HEK293T (cell line): ENCODE measurements at regions not wholly inside any gene's neighbourhood (a gene's known extent, or its start where the extent isn't known, plus 50 kb on each side); places are given as distances from the start of the nearest gene placed in this dataset.

Source experiments
- CTCF ChIA-PET: fragments of 350-600 bp; formaldehyde crosslinking; extraction: SDS; loops from one replicate; lab custom pipeline; 2021; ENCODE audit warnings: antibody characterized with exemption, inconsistent platforms; lab: Yijun Ruan, JAX
- POLR2A ChIA-PET: fragments of 350-600 bp; formaldehyde crosslinking; extraction: SDS; loops from one replicate; lab custom pipeline; 2020; ENCODE audit warnings: antibody characterized with exemption, inconsistent platforms; lab: Yijun Ruan, JAX
- DNase-seq: peaks from one replicate; pipeline ENCODE4 v3.0.0; 2012; ENCODE audit warnings: mixed read lengths; ENCODE audit errors: extremely low spot score
- ARNT ChIP-seq: fragments of 450-650 bp; IDR thresholded peaks from 2 replicates; pipeline ENCODE4 v1.6.1; 2017; ENCODE audit warnings: mild to moderate bottlenecking
- BHLHE40 ChIP-seq: fragments of 450-650 bp; IDR thresholded peaks from 2 replicates; pipeline ENCODE4 v1.6.1; 2016; ENCODE audit warnings: mild to moderate bottlenecking, moderate library complexity, borderline replicate concordance
- CTBP1 ChIP-seq: fragments of 450-650 bp; IDR thresholded peaks from 2 replicates; pipeline ENCODE4 v1.6.1; 2016; ENCODE audit warnings: borderline replicate concordance
- ELF4 ChIP-seq: fragments of 450-650 bp; IDR thresholded peaks from 2 replicates; pipeline ENCODE4 v1.6.1; 2017; ENCODE audit warnings: antibody characterized with exemption
- FOXA1 ChIP-seq: fragments of 450-650 bp; IDR thresholded peaks from 2 replicates; pipeline ENCODE4 v1.6.1; 2016; ENCODE audit warnings: mild to moderate bottlenecking
- FOXK2 ChIP-seq: fragments of 450-650 bp; IDR thresholded peaks from 2 replicates; pipeline ENCODE4 v1.6.1; 2016; ENCODE audit warnings: mild to moderate bottlenecking
- FOXM1 ChIP-seq: fragments of 450-650 bp; IDR thresholded peaks from 2 replicates; pipeline ENCODE4 v1.6.1; 2017; ENCODE audit warnings: mild to moderate bottlenecking, borderline replicate concordance
- HDGF ChIP-seq: fragments of 450-650 bp; IDR thresholded peaks from 2 replicates; pipeline ENCODE4 v1.6.1; 2017; ENCODE audit warnings: antibody characterized with exemption, borderline replicate concordance
- L3MBTL2 ChIP-seq: fragments of 450-650 bp; conservative IDR thresholded peaks from 2 replicates; pipeline ENCODE4 v1.6.1; 2016; ENCODE audit warnings: mild to moderate bottlenecking
- LEF1 ChIP-seq: fragments of 450-650 bp; IDR thresholded peaks from 2 replicates; pipeline ENCODE4 v1.6.1; 2017; ENCODE audit warnings: mild to moderate bottlenecking, borderline replicate concordance
- NFRKB ChIP-seq: fragments of 450-650 bp; IDR thresholded peaks from 2 replicates; pipeline ENCODE4 v1.6.1; 2016; ENCODE audit warnings: mild to moderate bottlenecking, moderate library complexity
- SP1 ChIP-seq: fragments of 450-650 bp; IDR thresholded peaks from 2 replicates; pipeline ENCODE4 v1.6.1; 2017
- SUZ12 ChIP-seq: fragments of 450-650 bp; IDR thresholded peaks from 2 replicates; pipeline ENCODE4 v1.6.1; 2016; ENCODE audit warnings: mild to moderate bottlenecking
- TARDBP ChIP-seq: fragments of 450-650 bp; IDR thresholded peaks from 2 replicates; pipeline ENCODE4 v1.6.1; 2016
- ZNF384 ChIP-seq: fragments of 450-650 bp; IDR thresholded peaks from 2 replicates; pipeline ENCODE4 v1.6.1; 2016
- TF ChIP-seq, protein P1 (sequence below): fragments of 450-650 bp; IDR thresholded peaks from 2 replicates; pipeline ENCODE4 v1.6.1; 2016

DNA sequence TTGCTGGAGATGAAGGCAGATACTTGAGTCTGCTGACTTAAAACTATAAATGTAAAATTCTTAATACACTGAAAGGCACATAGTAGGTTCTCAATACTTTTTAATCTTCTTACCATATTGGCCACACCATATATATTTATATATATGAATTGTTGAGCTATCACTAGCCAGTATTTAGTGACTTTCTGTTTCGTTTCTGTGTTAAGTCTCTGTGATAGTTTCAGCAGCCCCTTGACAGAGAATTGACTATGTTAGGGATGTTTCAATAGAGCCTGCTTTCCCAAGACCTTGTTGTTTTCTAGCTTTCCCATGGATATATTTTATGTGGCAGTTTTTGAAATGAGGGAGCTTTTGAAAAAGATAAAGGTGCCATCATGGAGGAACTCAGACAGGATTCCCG lies 206.5 kb upstream of the GOT2 start:
- no peak for DNase-seq
- POLR2A ChIA-PET = no interaction called here
- CTCF ChIA-PET = interaction anchor here (0.6 kb wide), 1 partner anchor 31 kb away, joined by 3 read pairs; no protein-coding TSS in a partner anchor
- TF ChIP-seq, protein P1, sequence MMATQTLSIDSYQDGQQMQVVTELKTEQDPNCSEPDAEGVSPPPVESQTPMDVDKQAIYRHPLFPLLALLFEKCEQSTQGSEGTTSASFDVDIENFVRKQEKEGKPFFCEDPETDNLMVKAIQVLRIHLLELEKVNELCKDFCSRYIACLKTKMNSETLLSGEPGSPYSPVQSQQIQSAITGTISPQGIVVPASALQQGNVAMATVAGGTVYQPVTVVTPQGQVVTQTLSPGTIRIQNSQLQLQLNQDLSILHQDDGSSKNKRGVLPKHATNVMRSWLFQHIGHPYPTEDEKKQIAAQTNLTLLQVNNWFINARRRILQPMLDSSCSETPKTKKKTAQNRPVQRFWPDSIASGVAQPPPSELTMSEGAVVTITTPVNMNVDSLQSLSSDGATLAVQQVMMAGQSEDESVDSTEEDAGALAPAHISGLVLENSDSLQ = no peak
- TF ChIP-seq BHLHE40 (no peak), CTBP1 (no peak), ZNF384 (no peak)

DNA sequence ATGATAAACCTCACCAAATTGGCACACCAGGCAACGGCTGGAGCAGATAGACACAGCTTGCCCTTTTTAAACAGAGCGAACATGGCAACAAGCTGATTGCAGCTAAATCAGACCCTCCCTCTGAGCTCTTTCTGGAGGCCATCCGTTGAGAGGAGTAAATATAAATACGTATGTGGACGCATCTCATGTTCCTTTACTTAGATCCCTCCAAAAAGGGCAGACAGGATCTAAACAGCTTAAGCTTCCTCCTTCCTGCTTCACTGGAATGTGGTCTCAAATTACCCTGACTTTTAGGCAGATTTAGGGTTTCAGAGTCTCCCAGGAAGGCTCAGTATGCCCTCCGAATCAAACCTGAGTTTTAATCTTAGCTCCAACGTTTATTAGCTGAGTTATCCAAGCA lies 204.7 kb upstream of the GOT2 start:
- CTCF ChIA-PET = no interaction called here
- no peak for DNase-seq
- no peak for TF ChIP-seq L3MBTL2
- TF ChIP-seq ARNT = no peak
- no peak for TF ChIP-seq FOXA1
- no peak for TF ChIP-seq FOXK2
- no peak for TF ChIP-seq TARDBP
- TF ChIP-seq LEF1 = no peak
- no peak for TF ChIP-seq FOXM1
- no peak for TF ChIP-seq SP1
- no peak for TF ChIP-seq ELF4
- TF ChIP-seq BHLHE40 = no peak
- TF ChIP-seq NFRKB = no peak
- POLR2A ChIA-PET = no interaction called here

DNA sequence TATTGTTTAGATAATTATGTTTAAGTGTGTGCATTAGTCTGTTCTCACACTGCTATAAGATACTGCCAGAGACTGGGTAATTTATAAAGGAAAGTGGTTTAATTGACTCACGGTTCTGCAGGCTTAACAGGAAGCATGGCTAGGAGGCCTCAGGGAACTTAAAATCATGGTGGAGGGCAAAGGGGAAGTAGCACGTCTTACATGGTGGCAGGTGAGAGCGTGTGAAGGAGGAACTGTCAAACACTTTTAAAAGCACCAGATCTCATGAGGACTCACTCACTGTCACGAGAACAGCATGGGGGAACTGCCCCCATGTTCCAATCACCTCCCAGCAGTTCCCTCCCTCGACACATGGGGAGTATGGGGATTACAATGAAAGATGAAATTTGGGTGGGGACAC lies 203.5 kb upstream of the GOT2 start:
- CTCF ChIA-PET = no interaction called here

DNA sequence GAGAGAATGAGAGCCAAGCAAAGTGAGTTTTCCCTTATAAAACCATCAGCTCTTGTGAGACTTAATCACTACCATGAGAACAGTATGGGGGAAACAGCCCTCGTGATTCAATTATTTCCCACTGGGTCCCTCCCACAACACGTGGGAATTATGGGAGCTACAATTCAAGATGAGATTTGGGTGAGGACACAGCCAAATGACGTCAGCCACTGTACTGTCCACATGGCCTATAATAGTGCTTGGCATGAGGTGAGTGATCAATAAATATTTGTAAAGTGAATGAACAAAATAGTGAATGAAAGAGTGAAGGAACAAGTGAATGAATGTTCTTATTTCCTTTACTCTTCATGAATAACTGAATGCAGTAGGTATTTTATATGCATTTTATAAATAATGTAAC lies 199.1 kb upstream of the GOT2 start:
- TF ChIP-seq L3MBTL2 = no peak
- POLR2A ChIA-PET = no interaction called here
- CTCF ChIA-PET = no interaction called here
- no peak for DNase-seq

More for the DNA sequence above, 203.5 kb upstream of the GOT2 start:
- no peak for DNase-seq
- POLR2A ChIA-PET = no interaction called here
- TF ChIP-seq FOXK2 = no peak
- TF ChIP-seq LEF1 = no peak
- TF ChIP-seq FOXA1 = no peak
- TF ChIP-seq HDGF = no peak
- no peak for TF ChIP-seq TARDBP
- no peak for TF ChIP-seq SP1
- no peak for TF ChIP-seq ELF4
- no peak for TF ChIP-seq BHLHE40
- no peak for TF ChIP-seq SUZ12
- TF ChIP-seq L3MBTL2 = no peak
- TF ChIP-seq ZNF384 = no peak
- no peak for TF ChIP-seq FOXM1
- no peak for TF ChIP-seq ARNT
- TF ChIP-seq NFRKB = no peak
- TF ChIP-seq, protein P1 = no peak

DNA sequence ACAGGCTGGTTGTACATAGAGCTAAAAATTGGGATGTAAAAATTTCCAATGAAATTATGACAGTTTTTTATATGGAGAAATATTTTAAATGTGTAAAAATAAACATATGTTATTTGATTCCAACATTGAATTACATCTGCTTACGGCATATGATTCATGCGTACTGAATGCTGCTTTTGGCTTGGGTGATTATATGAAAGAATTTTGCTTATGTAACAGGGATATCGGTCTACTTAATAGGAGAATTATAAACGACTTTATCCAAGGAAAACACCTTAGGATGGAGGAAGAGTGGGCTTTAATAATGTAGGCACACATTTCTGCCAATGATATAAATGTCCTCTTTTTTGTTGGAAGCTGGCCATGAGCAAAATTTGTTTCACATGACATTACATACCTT lies 197.3 kb upstream of the GOT2 start:
- POLR2A ChIA-PET = no interaction called here
- no peak for DNase-seq
- TF ChIP-seq BHLHE40 (no peak), ZNF384 (no peak), FOXM1 (no peak), HDGF (no peak), L3MBTL2 (no peak), ARNT (no peak), CTBP1 (no peak), SP1 (no peak), ELF4 (no peak), SUZ12 (no peak)
- CTCF ChIA-PET = interaction anchor here (0.5 kb wide), 1 partner anchor 117 kb away, joined by 3 read pairs; no protein-coding TSS in a partner anchor

DNA sequence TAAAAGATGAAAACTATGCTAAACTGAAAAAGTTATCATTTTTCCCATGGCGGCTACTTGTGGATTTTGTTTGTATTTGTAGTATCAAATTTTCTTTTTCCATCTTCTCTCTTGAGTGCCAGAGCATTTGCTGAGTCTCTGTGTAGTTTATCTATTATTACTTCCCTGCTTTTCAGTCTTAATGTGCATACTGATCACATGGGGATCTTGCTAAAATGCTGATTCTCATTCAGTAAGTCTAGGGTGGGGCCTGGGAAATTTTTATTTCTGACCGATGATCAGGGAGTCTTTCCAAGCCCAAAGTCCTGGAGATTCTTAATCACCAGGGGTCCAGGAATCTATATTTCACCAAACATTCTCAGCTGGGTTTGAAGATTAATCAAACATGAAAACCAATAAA lies 189.0 kb upstream of the GOT2 start:
- CTCF ChIA-PET = no interaction called here
- POLR2A ChIA-PET = no interaction called here
- DNase-seq = no peak
- TF ChIP-seq ARNT (no peak), LEF1 (no peak), ELF4 (no peak), SP1 (no peak)

DNA sequence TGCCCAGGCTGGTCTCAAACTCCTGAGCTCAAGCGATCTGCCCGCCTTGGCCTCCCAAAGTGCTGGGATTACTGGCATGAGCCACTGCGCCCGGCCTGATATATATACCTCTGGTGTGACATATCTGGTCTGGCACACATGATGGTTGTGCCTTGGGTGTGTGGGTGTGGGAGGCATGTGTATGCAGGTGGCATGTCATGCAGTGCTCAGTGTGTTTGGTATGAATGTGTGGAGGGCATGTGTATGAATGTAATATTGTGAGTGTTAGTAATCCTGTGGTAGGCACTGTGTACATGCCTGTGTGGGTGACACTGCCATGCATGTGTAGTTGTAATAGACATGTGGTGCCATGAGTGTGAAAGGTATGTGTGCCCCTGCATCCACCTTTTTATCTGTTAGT lies 179.3 kb upstream of the GOT2 start:
- no peak for DNase-seq
- CTCF ChIA-PET = no interaction called here
- no peak for TF ChIP-seq ZNF384
- TF ChIP-seq ELF4 = no peak
- TF ChIP-seq FOXM1 = no peak
- no peak for TF ChIP-seq SP1
- no peak for TF ChIP-seq CTBP1
- TF ChIP-seq FOXA1 = no peak
- TF ChIP-seq BHLHE40 = no peak
- POLR2A ChIA-PET = no interaction called here

DNA sequence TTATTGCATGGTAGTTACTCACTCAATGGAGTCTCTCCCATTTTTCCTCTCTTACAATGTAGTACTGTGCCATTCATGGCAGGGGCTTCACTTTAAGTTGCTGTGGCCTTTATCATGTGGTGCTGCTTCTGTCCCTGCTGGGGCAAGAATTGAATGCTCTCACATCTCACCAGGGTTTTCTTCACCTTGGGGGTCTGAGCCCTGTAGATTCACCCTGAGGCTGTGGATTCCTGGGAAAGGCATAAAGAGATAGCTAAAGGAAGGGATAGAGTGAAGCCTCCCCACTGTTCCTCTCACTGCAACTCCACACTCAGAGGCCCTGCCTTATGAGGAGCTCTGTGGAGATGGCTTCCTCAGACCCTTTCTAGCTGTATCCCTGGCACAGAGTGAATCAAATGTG lies 178.5 kb upstream of the GOT2 start:
- ChIA-PET POLR2A (no interaction called here), CTCF (no interaction called here)
- TF ChIP-seq TARDBP (no peak), FOXA1 (no peak), ZNF384 (no peak), CTBP1 (no peak), HDGF (no peak), LEF1 (no peak), SP1 (no peak), ELF4 (no peak), FOXK2 (no peak), ARNT (no peak)
- TF ChIP-seq, protein P1 = no peak
- DNase-seq = no peak
